COR-L47 (cell line): ENCODE measurements at regions not wholly inside any gene's neighbourhood (a gene's known extent, or its start where the extent isn't known, plus 50 kb on each side); places are given as distances from the start of the nearest gene placed in this dataset.

Experiments used
- DNase-seq: peaks from one replicate; lab custom pipeline; 2025; lab: John Stamatoyannopoulos, UW

DNA sequence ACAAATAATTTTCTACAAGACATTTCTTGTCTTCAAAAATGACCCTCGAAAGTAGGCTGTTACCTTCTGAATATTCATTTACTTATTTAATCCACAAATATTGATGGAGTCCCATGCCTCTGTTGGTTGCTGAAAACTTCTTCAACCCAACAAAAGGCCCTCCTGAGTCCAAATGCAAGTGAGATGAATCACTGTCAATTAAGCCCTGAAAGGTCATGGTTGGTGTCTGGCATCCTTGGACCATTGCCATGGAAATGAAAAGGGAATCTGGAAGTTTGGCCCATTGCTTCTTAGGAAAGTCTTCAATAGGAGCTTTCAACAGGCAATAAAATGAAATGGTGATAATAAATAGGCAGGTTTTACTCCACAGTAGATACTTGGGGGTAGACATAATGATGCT lies 364.7 kb upstream of the DYNLRB2 start:
- no peak for DNase-seq

DNA sequence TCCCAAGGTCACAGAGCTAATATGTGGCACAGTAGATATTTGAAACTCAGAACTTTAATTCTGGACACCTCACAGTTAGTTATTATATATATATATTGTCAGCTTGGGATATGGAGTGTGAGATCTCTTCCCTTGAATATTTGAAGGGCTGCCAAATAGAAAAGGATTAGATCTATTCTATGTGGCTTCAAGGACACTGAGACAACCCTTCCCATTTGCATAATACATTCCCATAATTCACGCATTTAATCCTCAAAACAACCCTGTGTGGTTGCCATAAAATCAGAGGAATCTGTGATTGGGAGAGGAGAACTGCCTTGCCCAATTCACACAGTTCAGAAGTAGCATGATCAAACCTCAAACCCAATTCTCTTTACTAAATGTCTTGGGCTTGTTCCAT lies 365.8 kb upstream of the DYNLRB2 start:
- DNase-seq: no peak

DNA sequence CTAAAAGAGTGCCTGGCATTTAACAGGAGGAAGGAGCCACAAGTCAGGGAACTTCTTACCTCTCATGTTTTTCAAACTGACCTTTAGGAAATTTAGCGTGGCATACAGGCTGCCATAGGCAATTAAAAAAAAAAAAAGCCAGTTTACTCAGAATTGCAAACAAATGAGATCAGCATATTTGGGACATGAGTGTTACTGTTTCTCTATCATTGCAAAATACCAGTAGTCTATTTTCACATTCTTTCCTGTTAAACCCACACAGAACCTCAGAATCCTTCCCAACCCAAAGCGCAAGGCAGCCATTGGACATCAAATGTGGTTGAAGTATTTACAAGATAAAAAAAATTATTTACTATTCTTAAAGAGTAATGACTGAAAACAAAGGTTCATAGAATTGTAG lies 366.4 kb upstream of the DYNLRB2 start:
- DNase-seq: no peak

DNA sequence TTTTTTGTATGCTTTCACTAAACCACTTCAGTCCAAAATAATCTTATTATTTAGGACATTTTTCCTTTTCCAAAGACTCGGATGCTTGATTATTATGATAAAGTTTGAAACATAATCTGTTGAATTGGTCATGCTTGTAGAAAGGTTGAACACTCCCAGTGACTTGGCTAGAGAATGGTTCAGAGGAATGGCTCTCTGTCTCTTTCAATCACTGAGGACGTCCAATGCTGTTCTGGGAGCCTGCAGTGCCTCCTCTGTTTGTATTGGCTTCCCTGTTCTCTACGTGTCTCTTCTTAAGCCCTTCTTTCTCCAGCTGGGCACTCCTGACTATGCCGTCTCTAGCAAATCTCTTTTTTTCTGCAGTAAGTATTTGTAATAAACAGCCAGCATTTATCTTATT lies 369.0 kb upstream of the DYNLRB2 start:
- no peak for DNase-seq

DNA sequence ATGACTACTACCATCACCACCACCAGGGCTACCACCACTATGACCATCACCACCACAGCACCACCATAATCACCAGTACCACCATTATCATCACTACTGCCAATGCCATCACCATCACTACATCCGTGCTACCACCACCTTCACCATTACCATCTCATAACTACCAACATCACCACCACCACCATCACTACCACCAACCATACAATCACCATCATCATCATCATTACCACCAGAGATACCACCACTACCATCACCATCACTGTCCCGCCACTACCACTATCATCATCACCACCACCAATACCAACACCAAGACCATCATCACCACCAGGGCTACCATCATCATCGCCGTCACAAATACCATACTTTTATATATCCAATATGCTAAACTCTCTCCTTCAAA lies 369.6 kb upstream of the DYNLRB2 start:
- DNase-seq: no peak

DNA sequence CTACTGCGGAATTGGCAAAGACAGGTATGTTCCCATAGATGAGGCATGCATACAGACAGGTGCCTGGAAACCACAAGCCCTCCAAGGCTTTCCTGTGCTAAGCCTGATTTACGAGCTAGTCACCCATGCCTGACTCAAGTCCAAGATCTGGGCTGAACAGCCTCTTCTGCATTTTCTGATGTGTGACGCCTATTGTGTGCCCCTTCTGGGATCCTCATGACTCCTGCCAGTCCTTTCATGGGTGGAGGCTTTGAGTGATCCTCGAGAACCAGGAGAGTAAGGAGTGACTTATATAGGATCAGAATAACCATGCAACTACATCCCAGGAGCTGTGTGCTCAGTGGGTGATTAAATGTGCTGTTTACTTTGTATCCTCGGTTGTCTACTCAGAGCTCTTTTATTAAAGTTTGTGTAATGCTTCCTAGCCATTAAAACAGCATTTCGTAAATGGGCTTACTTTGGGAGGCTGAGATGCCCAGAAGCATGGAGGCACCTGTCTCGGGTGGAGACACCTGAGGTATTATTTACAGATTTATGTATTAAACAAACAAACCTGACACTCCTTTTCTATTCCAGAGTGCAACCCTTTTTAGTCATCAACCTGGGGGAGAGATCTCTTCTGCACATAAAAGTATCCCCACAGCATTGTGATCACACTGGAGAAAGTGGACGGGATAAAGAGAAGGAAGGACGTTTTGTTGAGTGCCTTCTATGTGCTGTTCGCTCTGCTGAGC lies 373.0 kb upstream of the DYNLRB2 start:
- no peak for DNase-seq

DNA sequence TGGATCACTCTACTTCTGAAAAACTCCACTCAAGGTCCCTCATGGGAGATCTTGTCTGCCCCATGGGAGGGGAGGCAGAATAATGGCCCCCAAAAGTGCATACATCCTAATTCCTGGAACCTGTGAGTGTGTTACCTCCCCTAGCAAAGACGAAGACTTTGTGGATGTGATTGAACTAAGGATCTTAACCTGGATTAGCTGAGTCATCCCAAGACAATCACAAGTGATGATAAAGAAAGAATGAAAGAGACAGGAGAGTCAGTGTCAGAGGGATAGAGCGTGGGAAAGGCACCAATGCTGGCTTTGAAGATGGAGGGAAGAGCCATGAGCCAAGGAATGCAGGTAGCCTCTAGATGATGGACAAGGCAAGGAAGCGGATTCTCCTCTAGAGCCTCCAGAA lies 374.7 kb upstream of the DYNLRB2 start:
- DNase-seq: no peak

DNA sequence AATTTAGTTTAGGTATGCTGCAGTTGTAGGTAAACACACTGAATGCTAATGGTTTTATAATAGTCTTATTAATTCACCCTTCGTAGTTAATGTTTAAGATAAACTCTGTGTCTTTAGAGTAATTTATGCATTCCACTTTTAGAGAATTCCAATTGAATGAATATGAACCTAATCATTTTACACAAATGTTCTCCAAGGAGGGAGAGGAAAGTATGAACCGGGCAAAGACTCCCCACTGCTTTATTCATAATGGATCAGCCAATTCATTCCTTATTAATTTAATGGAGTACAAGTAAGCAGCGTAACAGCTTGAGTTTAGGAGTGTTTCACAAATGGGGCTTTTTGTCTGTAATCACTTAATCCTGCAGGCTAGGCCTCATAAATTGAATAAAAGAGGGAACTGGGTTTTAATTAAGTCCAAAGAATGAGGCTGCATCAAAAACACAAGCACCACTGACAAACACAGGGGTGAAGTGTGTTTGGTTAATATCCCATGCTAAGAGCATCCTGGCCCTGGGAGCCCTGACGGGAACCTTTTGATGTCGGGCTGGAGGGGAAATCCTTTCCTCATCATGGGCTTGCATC lies 375.7 kb upstream of the DYNLRB2 start:
- no peak for DNase-seq

DNA sequence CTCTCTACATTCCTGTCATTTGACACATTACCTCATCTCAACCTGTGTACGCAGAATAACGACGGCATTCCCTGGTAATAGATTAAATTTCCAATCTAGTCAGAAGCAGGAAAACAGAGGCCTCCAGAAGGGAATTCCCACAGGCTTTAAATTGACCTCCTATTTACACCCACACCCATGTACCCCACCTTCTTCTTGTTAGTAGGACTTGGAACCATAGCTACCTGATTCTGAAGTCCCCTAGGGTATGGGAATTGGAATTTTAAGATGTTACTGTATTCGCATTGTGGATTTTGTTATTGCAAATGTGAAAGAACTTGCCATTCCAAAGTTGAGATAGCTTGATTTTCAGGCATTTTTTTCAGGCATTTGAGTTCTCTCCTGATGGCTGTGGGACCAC lies 377.5 kb upstream of the DYNLRB2 start:
- no peak for DNase-seq

DNA sequence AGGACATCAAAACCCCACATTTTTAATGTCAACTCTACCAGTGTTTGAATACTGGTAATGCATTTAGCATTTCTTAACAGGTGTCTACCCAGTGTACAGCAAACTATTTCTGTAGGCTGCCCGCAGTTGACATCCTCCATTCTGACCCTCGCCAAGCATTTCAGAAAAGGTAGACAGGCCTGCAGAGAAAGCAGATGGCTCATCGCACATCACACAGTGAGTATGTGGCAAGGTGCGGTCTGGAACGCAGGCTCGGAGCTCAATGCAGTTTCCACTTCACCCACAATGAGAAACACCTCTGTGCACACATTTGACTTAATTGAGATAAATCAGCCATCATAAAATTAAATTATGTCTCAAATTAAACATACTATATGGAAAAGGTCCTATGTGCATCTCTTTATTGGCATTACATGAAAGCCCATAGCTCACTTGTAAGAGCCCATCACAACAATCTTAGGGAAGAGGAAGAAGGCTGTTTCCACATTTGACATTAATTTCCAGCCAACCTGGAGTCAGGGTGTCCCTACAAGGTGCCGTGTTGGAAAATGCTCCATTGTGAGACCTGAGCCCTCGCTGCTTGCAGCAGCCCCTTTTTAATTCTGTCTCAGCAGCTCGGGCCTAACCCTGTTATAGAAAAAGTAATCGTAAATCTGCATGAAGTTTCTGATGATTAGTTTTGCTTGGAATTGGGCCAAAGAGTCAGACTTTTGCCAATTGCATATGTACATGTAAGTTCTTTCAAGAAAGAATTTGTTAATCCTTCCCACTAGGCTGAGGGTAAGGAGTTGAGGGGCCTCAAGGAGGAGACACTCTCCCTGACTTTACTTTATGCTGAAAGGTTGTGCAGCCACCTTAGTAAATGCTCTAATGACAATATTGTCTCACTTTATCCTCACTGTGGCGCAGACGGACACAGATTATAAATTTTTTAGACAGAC lies 378.7 kb upstream of the DYNLRB2 start:
- no peak for DNase-seq

DNA sequence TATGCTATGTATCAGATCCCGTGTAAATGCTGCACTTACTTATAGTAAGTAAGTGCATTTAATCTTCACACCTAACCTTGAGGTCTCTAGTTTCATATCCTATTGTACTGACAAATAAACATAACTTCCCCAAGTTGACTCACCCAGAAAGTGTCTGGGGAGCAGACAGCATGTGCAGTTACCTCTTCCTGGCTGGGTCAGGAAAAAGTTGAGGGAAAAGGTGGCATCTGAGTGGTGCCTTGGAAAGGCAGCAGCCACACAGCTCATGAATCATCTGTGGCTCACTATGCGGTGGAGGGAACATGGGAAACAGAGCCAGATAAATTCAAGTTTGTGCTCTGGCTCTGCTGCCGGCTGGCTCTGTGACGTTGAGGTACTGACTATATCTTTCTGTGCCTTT lies 382.0 kb upstream of the DYNLRB2 start:
- DNase-seq: no peak

DNA sequence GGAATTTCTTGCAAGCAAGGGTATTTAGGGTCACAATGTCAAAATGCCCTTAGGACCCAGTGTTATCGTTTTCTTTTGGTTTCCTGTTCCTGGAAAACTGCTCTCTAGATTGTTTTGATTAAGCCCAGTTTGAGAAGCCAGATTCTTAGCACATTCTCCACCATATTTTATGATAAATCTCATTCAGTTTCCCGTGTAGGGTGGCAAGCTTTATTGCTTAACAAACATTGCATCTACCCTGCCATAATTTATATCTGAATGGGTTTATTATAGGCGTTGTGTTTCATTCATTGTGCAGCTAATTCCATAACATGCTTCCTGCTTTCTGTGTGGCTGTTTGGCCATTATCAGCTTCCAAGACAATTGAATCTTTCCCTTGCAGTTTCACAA lies 389.1 kb upstream of the DYNLRB2 start:
- DNase-seq: no peak

DNA sequence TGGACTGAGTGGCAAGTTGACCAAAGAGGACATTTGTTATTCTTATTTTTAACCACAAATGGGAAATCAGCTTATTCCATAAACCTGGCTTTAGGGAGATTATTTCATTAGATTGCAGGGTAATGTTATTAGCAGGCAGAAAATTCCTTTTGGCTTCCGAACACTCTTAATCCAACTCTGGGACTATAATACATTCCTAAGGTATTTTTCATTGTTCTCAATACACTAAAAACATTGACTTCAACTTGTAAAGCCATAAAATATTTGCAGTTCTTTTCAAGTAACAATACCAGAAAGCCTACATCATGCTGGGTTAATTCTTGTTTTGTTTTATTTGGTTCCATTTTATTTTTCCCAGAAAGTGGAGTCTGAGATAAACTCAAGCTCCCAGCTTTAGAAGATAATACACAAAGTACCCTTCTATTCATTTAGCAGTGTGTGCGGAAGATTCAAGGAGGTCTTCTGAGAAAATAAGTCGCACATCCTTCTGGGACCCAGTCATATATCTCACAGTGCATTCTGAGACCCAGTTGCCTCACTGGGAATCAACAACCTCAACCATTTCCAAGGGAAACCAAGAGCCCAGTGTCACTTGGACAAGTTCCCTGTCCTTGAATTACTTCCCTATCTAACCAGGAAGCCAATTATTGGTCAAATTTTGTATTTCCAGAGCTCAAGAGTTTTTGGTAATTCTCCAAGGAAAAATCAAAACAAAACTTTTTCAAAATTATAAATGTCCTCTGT lies 389.6 kb upstream of the DYNLRB2 start:
- DNase-seq: no peak

DNA sequence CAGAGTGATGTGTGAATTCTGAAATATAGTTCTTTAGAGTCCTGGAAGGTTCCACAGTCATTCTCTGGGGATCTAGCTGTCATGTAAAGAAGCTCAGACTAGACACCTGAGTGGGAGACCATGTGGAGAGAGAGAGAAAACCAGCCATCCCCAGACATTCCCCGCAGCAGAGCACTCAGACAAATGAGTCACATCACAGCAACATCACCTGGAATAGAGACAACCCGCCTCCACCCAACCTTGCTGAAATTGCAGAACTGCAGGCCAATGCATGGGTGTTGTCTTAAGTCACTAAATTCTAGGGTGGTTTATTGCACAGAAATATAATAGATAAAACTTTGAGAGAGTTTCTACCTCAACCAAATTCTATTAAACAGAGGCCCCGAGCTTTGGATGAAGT lies 392.0 kb upstream of the DYNLRB2 start:
- DNase-seq: no peak

DNA sequence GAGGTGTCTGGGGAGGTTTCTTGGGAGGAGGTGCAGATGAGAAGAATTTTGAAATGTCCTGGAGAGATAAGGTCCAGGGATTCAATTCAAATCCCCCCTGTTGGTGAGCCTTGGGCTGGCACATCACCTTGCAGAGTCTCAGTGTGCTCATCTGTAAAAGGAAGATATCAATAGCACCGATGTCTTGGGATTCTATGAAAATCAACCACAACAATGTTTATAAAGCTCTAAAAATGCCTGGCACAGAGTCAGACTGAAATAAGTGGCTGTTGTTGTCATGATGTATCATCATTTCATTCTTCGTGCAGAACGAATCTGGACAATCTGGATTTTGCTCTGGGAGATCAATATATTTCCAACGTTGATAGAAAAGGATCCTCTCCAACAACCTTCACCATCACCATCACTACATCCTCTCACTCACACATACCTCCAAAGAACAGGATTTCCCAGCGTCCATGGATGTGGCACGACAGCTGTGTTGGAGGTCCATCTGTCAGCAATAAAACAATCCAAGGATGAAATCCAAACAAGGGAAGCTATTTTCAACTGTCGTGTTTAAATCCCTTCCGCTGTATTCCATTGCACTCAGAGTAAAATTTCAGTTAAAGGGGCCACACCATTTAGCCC lies 393.7 kb upstream of the DYNLRB2 start:
- no peak for DNase-seq

DNA sequence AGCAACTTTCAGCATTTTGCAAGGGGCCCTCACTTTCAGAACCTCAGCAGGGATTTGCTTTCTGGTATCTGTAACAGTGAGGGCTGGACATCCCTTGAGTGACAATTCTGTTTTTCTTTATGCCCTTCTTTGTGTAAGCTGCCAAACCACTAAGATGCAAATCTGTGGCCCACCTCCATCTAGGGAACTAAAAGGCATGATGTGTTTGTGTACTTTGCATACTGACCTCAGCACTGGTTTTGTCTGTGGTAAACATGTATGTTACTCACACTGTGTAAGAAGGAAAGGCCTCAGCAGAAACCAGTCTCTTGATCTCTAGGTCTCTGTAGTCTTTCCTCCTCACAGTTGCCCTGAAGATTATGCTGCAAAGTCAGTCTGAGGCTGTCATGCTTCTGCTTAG lies 396.6 kb upstream of the DYNLRB2 start:
- DNase-seq: no peak

DNA sequence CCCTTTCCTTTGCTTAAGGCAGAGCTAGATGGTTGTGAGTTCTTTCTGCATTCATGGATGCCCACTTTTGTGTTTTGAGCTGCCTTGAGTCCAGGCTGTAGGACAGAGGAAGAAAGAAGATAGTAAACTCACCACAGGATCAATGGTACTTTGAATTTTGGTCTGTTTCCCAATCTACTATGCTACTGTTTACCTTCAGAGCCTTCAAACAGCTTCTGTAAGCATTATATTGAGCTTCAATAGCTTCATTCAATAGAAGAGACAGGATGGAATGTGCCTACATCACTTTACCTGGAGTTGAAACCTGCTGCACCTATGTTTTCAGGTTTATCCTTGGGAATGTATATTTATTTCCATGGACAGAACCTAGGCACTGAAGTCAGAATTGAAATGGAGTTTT lies 397.9 kb upstream of the DYNLRB2 start:
- no peak for DNase-seq

DNA sequence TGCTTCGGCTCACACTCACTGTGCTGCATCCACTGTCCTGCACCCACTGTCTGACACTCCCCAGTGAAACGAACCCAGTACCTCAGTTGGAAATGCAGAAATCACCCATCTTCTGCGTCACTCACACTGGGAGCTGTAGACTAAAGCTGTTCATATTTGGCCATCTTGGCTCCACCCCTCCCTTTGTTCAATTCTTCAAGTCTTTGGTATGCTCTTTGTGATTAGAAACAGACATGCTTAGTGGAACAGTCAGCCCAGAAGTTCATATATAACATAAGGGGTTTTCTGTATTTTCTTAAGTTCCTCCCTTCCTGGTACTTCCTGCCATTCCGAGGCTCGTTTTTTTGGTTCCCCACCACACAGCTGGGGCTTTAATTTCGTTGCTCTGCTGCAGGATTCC lies 398.5 kb upstream of the DYNLRB2 start:
- DNase-seq: no peak

DNA sequence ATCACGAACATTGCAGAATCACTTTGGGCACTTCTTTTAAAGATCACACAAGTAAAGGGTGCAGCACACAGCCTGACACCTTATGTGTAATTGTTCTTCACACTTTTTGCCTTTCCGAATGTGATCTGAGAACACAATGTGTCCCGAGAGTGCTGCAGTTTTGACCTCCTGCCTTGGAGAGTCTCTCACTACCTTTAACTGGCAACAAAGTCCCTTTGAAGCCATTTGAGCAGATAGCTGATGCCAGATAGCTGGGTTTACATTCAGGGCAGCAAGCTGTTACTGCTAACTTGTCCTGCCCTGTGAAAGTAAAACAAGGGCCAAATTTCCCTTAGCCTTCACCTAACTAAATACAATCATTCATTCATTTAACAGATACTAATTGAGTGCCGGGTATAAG lies 411.0 kb upstream of the DYNLRB2 start:
- DNase-seq: no peak

DNA sequence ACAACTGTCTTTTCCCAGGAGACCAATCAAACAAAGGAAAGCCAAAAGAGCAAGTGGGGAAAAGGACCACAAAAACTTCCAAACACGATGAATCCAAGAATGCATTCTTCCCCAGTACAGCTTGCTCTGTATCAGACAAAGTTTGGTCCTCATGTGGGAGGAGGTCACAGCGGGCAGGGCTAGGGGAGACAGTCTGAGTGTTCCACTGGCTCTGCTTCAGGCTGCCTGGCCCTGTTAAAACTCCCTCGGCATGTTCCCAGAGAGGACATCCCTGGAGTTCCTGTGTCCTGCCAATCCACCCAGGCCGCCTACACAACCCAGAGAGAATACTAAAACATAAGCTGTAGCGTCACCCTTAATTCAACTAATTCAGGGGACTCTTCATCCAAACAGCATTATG lies 415.1 kb upstream of the DYNLRB2 start:
- no peak for DNase-seq

DNA sequence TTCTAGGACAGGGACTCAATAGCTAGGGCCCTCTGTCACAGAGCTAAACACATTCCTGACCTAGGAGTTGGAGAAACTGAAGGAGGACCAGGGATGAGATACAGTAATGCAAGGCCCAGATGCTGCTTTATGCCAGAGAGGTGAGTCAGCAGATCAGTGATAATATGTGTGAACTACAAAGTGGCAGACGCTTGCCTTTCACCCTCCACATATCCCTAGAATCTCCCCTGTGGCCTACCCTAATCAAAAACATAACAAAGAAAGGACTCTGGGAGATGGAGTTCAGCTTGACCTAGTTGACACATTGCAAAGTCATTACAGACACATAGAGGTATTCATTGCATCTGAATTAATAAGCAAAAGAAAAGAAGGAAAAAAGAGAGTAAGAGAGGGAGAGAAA lies 417.6 kb upstream of the DYNLRB2 start:
- DNase-seq: no peak

DNA sequence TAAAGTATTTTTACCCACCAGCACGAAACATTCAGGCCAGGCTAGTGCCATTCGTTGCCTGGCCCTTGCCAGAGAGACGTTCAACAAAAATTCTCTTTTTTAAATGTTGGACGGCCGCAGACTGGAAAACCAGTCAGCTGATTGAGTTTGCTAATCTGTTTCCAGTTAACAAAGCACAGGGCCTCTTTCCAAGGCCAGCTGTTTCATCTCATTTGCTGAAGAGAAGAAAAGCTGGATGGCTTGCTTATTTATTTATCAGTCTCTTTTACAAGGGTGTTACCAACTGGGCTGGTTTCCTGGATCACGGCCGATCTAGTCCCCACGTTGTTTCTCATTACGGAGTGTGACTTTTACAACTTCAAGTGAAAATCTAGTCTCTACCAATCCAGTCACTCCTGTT lies 418.7 kb upstream of the DYNLRB2 start:
- DNase-seq: no peak
